Gastroesophageal sphincter (tissue), 4 donors: ENCODE measurements at regions not wholly inside any gene's neighbourhood (a gene's known extent, or its start where the extent isn't known, plus 50 kb on each side); places are given as distances from the start of the nearest gene placed in this dataset.

Experiments used
- ATAC-seq: fragments of 150-250 bp; one replicate; pipeline ENCODE4 v1.9.1; 2016; ENCODE audit warnings: mild to moderate bottlenecking, moderate library complexity
- H3K27ac ChIP-seq, 4 donors: fragments of 200-600 bp; sonication (generic) in 3 of 4; 1 replicate in 3 of 4; 2 replicates in 1 of 4; pipeline ENCODE4 v1.5.1; 2016 to 2019
- H3K27me3 ChIP-seq: fragments of 200-600 bp; sonication (generic); one replicate; pipeline ENCODE4 v1.5.1; 2019
- H3K36me3 ChIP-seq, 2 donors: fragments of 200-600 bp; sonication (generic); one replicate each; pipeline ENCODE4 v1.5.1; 2019; ENCODE audit warnings: control low read depth in 1 of 2
- H3K4me1 ChIP-seq, 3 donors: fragments of 200-600 bp; sonication (generic); 1 replicate in 2 of 3; 2 replicates in 1 of 3; pipeline ENCODE4 v1.5.1; 2016 to 2019; ENCODE audit warnings: control low read depth in 2 of 3
- H3K4me3 ChIP-seq, 2 donors: fragments of 200-600 bp; sonication (generic); one replicate each; pipeline ENCODE4 v1.5.1; 2019; ENCODE audit warnings: mild to moderate bottlenecking in 1 of 2, moderate library complexity in 1 of 2
- H3K9me3 ChIP-seq, 3 donors: fragments of 200-600 bp; sonication (generic); one replicate each; pipeline ENCODE4 v1.5.1; 2017 to 2019; ENCODE audit warnings: control low read depth in 2 of 3
- EP300 ChIP-seq: sonication (generic); formaldehyde crosslinking; IDR thresholded peaks from one replicate; pipeline ENCODE4 v1.6.1; 2017; ENCODE audit warnings: antibody characterized with exemption, mild to moderate bottlenecking
- POLR2A ChIP-seq, 2 donors: fragments of 450-650 bp; IDR thresholded peaks; one replicate each; pipeline ENCODE4 v1.6.1; 2017; ENCODE audit warnings: antibody characterized with exemption in 2 of 2, mild to moderate bottlenecking in 2 of 2, moderate library complexity in 1 of 2
- POLR2AphosphoS5 ChIP-seq: sonication (generic); formaldehyde crosslinking; IDR thresholded peaks from one replicate; pipeline ENCODE4 v1.6.1; 2017; ENCODE audit warnings: antibody characterized with exemption
- WGBS, 2 donors: methylation state at CpG; one replicate each; pipeline ENCODE4 v1.1.5; 2018; ENCODE audit warnings: low coverage in 1 of 2; 5-methylcytosine and 5-hydroxymethylcytosine counted together
- small RNA-seq, 4 donors: library from RNA; depleted of rRNA; stranded (forward); fragments of <200 nt; gene quantifications; one replicate each; pipeline ENCODE3, GENCODE V24; 2016
- TF ChIP-seq, protein P1 (sequence below), 4 experiments: fragments of 200-600 bp in 2 of 4; fragments of 450-650 bp in 2 of 4; sonication (generic) in 1 of 4; IDR thresholded peaks; one replicate each; pipeline ENCODE4 v1.5.1; 2017 to 2019; ENCODE audit warnings: antibody characterized with exemption in 4 of 4, mild to moderate bottlenecking in 2 of 4, moderate library complexity in 2 of 4

DNA sequence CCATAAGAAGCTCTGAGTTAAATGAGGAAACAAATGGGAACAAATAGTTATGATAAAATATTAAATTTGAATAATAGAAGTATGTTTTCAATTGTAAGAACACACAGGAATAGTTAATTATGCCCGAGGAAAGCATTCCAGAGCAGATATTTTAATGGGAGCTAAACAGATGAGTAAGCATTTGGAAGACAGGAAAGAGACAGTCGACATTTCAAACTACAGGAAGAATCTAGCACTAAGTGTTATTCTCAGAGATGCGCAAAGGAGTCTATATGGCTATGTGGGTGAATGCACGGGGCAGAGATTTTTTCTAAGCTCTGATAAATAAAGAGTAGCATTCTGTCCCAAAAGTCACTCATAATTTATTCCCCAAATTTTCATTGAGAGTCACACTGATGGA is 64.5 kb upstream of the SSTR1 start:
- WGBS, 2 donors, result 60 to 78% methylated on average over 4 of the region's 4 CpGs

DNA sequence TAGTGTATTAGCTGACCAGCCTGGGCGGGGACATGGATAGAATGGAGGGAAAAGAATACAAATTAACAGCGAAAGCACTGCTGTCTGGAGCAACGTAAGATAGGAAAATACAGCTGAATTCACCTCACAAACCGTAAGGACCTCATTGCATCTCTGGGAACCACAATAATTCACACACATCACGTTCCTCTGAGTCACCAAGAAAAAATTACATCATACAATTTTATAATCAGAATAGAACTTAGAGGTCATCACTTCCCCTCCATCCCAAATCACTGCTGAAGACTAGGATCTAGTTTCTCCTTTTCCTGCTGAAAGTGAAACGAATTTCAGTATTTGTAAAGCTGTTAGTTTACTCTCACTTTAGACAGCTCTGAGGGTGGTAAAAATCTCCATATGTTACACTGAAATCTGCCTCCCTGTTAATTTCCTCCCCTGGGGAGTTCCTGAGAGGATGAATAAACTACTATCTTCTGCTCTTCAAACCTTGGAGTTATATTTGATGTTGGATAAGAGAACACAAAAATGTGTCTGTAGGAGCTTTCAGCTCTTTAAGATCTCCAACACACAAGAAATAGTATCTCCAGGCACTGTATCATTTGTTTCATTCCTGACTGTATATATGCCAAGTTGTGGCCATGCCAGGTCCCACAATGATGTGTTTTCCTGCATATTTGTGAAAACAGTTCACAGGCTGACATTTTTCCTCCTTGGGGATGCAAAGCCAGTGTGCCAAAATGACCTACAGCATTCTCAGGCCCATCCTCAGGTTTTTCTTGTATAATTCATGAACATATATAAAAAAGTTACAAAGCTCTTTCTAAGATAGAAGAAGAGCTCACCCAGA is 63.8 kb upstream of the SSTR1 start:
- no peaks in the 10 kb centered on the region for H3K4me1 ChIP-seq
- WGBS, 2 donors, result 38 to 58% methylated on average over 5 to 6 of the region's 6 CpGs
- TF ChIP-seq, protein P1, sequence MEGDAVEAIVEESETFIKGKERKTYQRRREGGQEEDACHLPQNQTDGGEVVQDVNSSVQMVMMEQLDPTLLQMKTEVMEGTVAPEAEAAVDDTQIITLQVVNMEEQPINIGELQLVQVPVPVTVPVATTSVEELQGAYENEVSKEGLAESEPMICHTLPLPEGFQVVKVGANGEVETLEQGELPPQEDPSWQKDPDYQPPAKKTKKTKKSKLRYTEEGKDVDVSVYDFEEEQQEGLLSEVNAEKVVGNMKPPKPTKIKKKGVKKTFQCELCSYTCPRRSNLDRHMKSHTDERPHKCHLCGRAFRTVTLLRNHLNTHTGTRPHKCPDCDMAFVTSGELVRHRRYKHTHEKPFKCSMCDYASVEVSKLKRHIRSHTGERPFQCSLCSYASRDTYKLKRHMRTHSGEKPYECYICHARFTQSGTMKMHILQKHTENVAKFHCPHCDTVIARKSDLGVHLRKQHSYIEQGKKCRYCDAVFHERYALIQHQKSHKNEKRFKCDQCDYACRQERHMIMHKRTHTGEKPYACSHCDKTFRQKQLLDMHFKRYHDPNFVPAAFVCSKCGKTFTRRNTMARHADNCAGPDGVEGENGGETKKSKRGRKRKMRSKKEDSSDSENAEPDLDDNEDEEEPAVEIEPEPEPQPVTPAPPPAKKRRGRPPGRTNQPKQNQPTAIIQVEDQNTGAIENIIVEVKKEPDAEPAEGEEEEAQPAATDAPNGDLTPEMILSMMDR (IDR thresholded peaks at IDR 0.05), result no peak
- TF ChIP-seq POLR2AphosphoS5 (no peak), EP300 (no peak), POLR2A (IDR thresholded peaks at IDR 0.05) (no peak)
- H3K36me3 ChIP-seq, result no peaks in the 10 kb centered on the region
- H3K9me3 ChIP-seq, result no peaks in the 10 kb centered on the region
- H3K27ac ChIP-seq, result no peak overlapping the region
- H3K4me3 ChIP-seq, result no peak overlapping the region
- ATAC-seq, result no peak
- no peaks in the 10 kb centered on the region for H3K27me3 ChIP-seq

More for the DNA sequence above, 64.5 kb upstream of the SSTR1 start:
- Histone ChIP-seq H3K27ac (no peak overlapping the region), H3K9me3 (no peaks in the 10 kb centered on the region), H3K27me3 (no peaks in the 10 kb centered on the region), H3K4me1 (no peaks in the 10 kb centered on the region), H3K4me3 (no peak overlapping the region), H3K36me3 (no peaks in the 10 kb centered on the region)
- TF ChIP-seq EP300, result no peak
- no peak for TF ChIP-seq POLR2AphosphoS5
- TF ChIP-seq, protein P1 (IDR thresholded peaks at IDR 0.05), result no peak
- TF ChIP-seq POLR2A (IDR thresholded peaks at IDR 0.05), result no peak
- no peak for ATAC-seq

DNA sequence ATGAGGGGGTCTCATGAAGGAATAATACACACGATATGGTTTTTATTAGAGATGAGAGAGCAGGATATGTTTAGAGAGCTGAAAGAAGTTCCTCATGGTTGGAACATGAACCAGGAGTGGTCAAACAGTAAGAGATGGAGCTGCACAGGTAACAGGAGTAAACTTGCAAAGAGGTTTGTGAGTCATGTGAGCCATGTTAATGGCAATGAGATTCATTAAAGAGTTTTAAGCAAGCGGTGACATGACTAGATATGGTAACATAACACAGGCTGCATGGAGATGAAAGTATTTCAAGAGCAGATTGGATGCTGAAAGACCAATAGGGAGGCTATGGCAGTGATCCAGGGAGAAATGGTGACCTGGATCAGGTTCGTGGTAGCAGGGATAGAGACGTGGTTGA is 62.6 kb upstream of the SSTR1 start:
- Histone ChIP-seq H3K4me3 (no peak overlapping the region), H3K27ac (no peak overlapping the region), H3K27me3 (no peaks in the 10 kb centered on the region), H3K36me3 (no peaks in the 10 kb centered on the region), H3K9me3 (no peaks in the 10 kb centered on the region), H3K4me1 (no peaks in the 10 kb centered on the region)
- no peak for TF ChIP-seq POLR2AphosphoS5
- TF ChIP-seq, protein P1 (IDR thresholded peaks at IDR 0.05), result no peak
- ATAC-seq, result no peak
- 54 to 60% methylated on average over 3 to 4 of the region's 4 CpGs for WGBS, 2 donors

DNA sequence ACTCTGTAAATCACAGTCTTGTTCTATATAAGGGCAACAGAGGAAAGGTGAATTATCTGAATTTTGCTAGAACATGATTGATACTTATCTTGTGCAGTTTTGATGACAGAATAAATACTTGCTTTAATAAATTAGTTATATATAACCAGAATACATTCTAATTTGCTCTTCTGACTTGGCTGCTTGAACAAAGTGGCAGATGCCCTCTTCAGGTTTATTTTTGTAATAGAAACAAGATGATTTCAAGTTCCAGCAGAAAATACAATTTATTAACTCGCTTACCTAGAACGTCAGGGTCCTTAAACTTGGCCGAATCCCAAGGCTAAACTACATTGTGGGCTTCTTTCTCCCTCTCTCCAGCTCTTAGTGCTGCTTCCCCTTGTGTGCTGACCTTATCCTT is 57.6 kb upstream of the SSTR1 start:
- H3K4me3 ChIP-seq, result no peak overlapping the region
- H3K27ac ChIP-seq, result no peak overlapping the region
- no peaks in the 10 kb centered on the region for H3K4me1 ChIP-seq
- H3K9me3 ChIP-seq, result no peaks in the 10 kb centered on the region
- H3K27me3 ChIP-seq, result no peaks in the 10 kb centered on the region
- no peak for ATAC-seq
- H3K36me3 ChIP-seq, result no peaks in the 10 kb centered on the region
- WGBS, 2 donors, result 53 to 56% methylated on average over 3 of the region's 3 CpGs
- no peak for TF ChIP-seq POLR2A (IDR thresholded peaks at IDR 0.05)
- no peak for TF ChIP-seq EP300
- no peak for TF ChIP-seq POLR2AphosphoS5
- TF ChIP-seq, protein P1 (IDR thresholded peaks at IDR 0.05), result no peak

Small RNAs in the stretch of these regions (small RNA-seq; reads per million reads assigned to genes)
- gene RF00406 (0 reads per million in 4 donors), gene RNU6-1277P (0 reads per million in 4 donors)
